ENCODE measurements at regions not wholly inside any gene's neighbourhood (a gene's known extent, or its start where the extent isn't known, plus 50 kb on each side); places are given as distances from the start of the nearest gene placed in this dataset.

DNA sequence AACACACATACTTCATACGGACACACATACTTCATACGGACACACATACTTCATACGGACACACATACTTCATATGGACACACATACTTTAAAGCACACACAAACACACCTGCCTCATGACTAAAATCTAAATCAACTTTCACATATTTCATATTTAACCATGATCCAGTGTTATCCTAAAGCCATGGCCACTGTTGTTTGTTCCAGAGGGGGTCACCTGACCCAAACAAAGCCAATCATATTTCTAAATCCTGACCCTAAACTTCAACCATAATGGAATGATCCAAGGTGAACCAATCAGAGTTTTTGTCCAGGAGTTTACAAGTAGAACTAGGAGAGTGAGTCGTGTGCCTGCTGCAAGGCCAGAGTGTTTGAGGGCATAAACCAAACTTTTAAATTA is 97.2 kb upstream of the KIT start:
- intact Hi-C loops (cut with micrococcal nuclease), result no loop called here
- no peak overlapping the region for H3K4me3 Mint-ChIP-seq (ENCODE audit: unreplicated experiment)
- POLR2A ChIA-PET, result no interaction called here
- no peaks in the 10 kb centered on the region for H3K27me3 Mint-ChIP-seq (ENCODE audit: insufficient read depth, unreplicated experiment)
- CTCF ChIA-PET, result no interaction called here
- no peak for DNase-seq (ENCODE audit: unreplicated experiment)
- TF ChIP-seq, protein P1, sequence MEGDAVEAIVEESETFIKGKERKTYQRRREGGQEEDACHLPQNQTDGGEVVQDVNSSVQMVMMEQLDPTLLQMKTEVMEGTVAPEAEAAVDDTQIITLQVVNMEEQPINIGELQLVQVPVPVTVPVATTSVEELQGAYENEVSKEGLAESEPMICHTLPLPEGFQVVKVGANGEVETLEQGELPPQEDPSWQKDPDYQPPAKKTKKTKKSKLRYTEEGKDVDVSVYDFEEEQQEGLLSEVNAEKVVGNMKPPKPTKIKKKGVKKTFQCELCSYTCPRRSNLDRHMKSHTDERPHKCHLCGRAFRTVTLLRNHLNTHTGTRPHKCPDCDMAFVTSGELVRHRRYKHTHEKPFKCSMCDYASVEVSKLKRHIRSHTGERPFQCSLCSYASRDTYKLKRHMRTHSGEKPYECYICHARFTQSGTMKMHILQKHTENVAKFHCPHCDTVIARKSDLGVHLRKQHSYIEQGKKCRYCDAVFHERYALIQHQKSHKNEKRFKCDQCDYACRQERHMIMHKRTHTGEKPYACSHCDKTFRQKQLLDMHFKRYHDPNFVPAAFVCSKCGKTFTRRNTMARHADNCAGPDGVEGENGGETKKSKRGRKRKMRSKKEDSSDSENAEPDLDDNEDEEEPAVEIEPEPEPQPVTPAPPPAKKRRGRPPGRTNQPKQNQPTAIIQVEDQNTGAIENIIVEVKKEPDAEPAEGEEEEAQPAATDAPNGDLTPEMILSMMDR (IDR thresholded peaks at IDR 0.05; ENCODE audit: unreplicated experiment), result no peak
- H3K27ac Mint-ChIP-seq (ENCODE audit: low read depth, unreplicated experiment), result no peak overlapping the region
- no peaks in the 10 kb centered on the region for H3K9me3 Mint-ChIP-seq (ENCODE audit: unreplicated experiment)
- no peaks in the 10 kb centered on the region for H3K36me3 Mint-ChIP-seq (ENCODE audit: insufficient read depth, unreplicated experiment)
- no TSS peak for BruUV-seq (replicated peaks)
- H3K4me1 Mint-ChIP-seq (ENCODE audit: insufficient read depth, unreplicated experiment), result no peaks in the 10 kb centered on the region

DNA sequence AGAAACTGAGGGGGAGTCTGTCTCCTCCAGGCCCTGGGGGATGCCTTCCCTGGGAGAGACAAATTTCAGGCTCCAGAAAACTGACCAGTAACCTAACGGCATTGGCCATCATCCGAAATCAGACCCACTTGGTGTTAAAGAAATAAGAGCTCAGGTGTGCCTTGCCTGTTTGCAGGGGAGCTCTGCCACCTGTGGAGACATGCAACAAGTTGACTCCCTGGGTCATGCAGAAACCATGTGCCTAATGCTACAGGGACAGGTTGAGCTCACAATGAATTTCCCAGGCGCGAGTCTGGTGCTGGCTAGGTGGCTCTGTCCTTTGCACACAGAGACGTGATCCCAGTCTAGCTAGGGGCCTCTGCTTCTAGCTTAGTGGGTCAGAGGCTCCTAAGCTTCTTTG is 95.8 kb upstream of the KIT start:
- DNase-seq (ENCODE audit: unreplicated experiment), result no peak
- intact Hi-C loops (cut with micrococcal nuclease), result no loop called here
- Mint-ChIP-seq H3K9me3 (ENCODE audit: unreplicated experiment) (no peaks in the 10 kb centered on the region), H3K4me1 (ENCODE audit: insufficient read depth, unreplicated experiment) (no peaks in the 10 kb centered on the region), H3K27ac (ENCODE audit: low read depth, unreplicated experiment) (no peak overlapping the region), H3K36me3 (ENCODE audit: insufficient read depth, unreplicated experiment) (no peaks in the 10 kb centered on the region), H3K27me3 (ENCODE audit: insufficient read depth, unreplicated experiment) (no peaks in the 10 kb centered on the region), H3K4me3 (ENCODE audit: unreplicated experiment) (no peak overlapping the region)
- POLR2A ChIA-PET, result no interaction called here
- no TSS peak for BruUV-seq (replicated peaks)
- CTCF ChIA-PET, result interaction anchor here (1.6 kb wide), 1 partner anchor 31 kb away, joined by 5 read pairs; no protein-coding TSS in a partner anchor
- TF ChIP-seq, protein P1 (IDR thresholded peaks at IDR 0.05; ENCODE audit: unreplicated experiment), result no peak

- ChIA-PET CTCF (interaction anchor here (1.2 kb wide), 1 partner anchor 20 kb away, joined by 7 read pairs; no protein-coding TSS in a partner anchor), POLR2A (interaction anchor here (0.8 kb wide), 1 partner anchor 11 kb away, joined by 4 read pairs; no protein-coding TSS in a partner anchor)
- BruUV-seq (replicated peaks), result no TSS peak
- H3K36me3 Mint-ChIP-seq (ENCODE audit: insufficient read depth, unreplicated experiment), result no peaks in the 10 kb centered on the region
- H3K4me1 Mint-ChIP-seq (ENCODE audit: insufficient read depth, unreplicated experiment), result peaks cover 9% of the 10 kb centered on the region
- H3K9me3 Mint-ChIP-seq (ENCODE audit: unreplicated experiment), result no peaks in the 10 kb centered on the region
- intact Hi-C loops (cut with micrococcal nuclease), result no loop called here
- TF ChIP-seq, protein P1 (IDR thresholded peaks at IDR 0.05; ENCODE audit: unreplicated experiment), result no peak
- no peak overlapping the region for H3K27ac Mint-ChIP-seq (ENCODE audit: low read depth, unreplicated experiment)
- no peaks in the 10 kb centered on the region for H3K27me3 Mint-ChIP-seq (ENCODE audit: insufficient read depth, unreplicated experiment)
- no peak overlapping the region for H3K4me3 Mint-ChIP-seq (ENCODE audit: unreplicated experiment)
- no peak for DNase-seq (ENCODE audit: unreplicated experiment)
These were observed 91.1 kb upstream of the KIT start for GRCh38 chr4:54566608-54567007.

DNA sequence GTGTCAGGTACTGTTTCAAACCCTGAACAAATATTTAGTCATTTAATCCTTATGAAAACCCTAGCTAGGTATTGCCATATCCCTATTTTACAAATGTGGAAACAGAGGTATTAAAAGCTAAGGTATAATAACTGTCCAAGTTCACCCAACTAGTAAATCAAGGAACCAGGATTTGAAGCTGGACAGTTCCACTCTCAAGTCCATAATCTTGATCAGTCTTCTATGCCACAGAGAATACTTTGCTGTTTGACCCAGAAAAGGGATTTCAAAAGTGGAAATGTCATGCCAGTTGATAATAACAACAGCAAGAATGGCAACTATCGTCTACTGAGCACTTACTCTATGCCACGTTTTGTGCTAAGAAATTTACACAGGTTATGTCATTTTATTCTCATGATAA is 90.4 kb upstream of the KIT start:
- Mint-ChIP-seq H3K4me3 (ENCODE audit: unreplicated experiment) (no peak overlapping the region), H3K27ac (ENCODE audit: low read depth, unreplicated experiment) (no peak overlapping the region), H3K27me3 (ENCODE audit: insufficient read depth, unreplicated experiment) (no peaks in the 10 kb centered on the region), H3K4me1 (ENCODE audit: insufficient read depth, unreplicated experiment) (peaks cover 9% of the 10 kb centered on the region), H3K36me3 (ENCODE audit: insufficient read depth, unreplicated experiment) (no peaks in the 10 kb centered on the region), H3K9me3 (ENCODE audit: unreplicated experiment) (no peaks in the 10 kb centered on the region)
- no peak for DNase-seq (ENCODE audit: unreplicated experiment)
- POLR2A ChIA-PET, result interaction anchor here (1.0 kb wide), 1 partner anchor 10 kb away, joined by 4 read pairs; no protein-coding TSS in a partner anchor
- TF ChIP-seq, protein P1 (IDR thresholded peaks at IDR 0.05; ENCODE audit: unreplicated experiment), result no peak
- intact Hi-C loops (cut with micrococcal nuclease), result no loop called here
- CTCF ChIA-PET, result interaction anchor here (1.2 kb wide), 1 partner anchor 21 kb away, joined by 7 read pairs; no protein-coding TSS in a partner anchor
- BruUV-seq (replicated peaks), result no TSS peak
